Pons (tissue), 1 donor: ENCODE measurements at regions not wholly inside any gene's neighbourhood (a gene's known extent, or its start where the extent isn't known, plus 50 kb on each side); places are given as distances from the start of the nearest gene placed in this dataset.
A peak's percentile ranks its signal among the peaks of the same experiment; 100 is the strongest.
"Not testable (repeated sequence)": the region's sequence is repeated elsewhere in the genome, so short reads cannot be mapped to it uniquely, and the experiment has no call there.

ENCODE experiments used
- DNase-seq: peaks from one replicate; pipeline ENCODE4 v3.0.0-alpha.2; 2016; ENCODE audit warnings: low spot score

DNA sequence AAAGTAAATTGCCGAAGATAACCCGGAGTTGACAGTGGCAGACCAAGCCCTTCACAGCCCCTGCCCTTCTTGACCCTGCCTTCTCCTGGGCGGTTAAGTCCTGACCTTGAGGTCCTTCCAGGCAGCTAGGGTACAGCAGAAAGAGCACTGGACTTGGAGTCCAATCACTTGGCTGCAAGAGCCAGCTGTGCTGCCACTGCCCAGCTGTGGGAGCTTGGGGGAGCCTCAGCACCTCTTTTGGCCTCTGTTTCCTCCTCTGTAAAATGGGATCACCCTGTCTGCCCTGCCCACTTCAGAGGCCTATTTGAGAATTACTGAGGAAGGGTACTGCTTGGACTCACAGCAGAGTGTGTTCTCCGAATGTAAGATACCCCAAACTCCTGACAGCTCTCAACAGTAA lies 66.2 kb upstream of the SMAD6 start:
- no peak for DNase-seq

DNA sequence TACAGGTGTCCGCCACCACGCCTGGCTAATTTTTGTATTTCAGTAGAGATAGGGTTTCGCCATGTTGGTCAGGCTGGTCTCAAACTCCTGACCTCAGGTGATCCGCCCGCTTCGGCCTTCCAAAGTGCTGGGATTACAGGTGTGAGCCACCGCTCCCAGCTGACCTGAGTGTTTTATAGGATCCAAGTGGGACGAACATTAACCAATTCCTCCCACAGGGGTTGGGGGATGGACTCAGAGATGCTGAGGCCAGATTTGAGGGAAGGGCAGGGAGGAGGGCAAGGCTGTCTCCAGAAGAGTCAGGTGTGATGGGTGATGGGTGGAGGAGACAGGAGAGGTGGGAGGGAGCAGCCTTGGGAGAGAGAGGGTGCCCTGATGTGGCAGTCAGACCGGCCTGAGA lies 65.0 kb upstream of the SMAD6 start:
- DNase-seq: not testable (repeated sequence)

DNA sequence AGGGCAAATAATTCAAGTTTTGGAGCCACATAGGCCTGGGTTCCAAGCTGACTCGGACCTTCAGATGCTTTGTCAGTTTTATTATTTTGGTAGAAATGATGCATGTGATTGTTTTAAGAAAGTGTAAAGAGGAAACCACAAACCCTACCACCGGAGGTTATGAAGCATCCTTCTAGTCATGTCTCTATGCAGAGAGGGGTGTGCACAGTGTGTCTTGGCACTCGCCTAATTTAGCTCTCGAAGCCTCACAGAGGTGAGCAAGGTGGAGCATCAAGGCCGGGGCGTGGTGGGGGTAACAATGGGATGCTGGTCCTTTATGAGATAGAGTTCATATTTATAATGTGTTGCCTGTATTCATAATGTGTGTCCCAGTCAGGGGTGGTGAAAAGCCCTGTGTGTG lies 63.7 kb upstream of the SMAD6 start:
- DNase-seq: no peak

DNA sequence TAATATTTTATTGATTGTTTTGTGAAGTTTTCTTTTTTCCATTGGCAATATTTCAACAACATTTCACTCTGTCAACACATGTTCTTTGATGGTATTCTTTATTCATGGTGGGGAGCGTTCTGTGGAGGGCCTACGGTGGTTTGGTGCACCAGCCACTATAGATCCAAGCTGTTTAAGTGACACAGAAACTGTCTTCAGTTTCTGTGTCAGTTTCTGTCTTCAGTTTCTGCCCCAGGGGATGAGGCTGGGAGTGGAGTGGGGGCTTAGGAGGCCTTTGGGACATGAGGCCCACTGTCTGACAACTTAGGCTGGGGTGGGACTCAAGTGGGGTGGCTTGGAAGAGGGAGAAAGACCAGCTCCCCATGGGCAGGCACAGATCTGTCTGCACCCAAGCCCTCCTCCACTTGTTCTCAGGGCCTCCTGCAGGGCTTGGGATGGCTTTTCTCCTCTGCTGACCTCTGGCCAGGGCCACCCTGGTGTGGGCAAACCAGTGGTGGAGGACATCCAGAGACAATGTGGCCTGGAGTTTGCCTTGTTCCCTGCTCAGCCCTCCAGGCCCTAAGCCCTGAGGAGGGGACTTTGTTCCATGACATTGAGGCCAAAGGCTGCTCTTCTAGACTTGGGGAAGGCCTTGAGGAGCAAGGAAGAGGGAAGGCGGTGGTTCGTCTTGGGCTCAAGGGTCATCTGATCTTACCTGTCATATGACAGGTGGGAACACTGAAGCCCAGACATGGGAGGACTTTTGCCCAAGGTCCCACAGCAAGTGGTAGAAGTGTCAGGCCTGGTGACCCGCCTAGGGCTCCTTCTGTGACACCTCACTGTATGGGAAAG lies 60.3 kb upstream of the SMAD6 start:
- no peak for DNase-seq

DNA sequence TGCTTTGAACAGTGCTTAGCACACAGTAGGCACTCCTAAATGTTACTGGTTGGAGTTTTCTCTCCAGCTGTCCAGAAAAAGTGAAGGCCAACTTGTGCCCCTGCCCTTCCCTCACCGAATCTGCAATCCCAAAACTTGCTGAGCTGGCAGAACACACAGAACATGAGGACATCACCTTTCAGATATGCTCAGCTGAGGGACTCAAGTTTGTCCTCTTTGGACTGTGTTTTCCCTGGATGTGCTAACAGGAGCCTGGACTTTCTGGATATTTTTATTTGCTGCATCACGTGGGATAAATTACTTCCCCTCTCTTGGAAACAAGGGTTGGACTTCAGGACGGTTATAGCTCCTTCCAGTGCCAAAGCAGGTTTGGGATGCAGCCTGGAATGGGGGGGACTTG lies 59.5 kb upstream of the SMAD6 start:
- no peak for DNase-seq

DNA sequence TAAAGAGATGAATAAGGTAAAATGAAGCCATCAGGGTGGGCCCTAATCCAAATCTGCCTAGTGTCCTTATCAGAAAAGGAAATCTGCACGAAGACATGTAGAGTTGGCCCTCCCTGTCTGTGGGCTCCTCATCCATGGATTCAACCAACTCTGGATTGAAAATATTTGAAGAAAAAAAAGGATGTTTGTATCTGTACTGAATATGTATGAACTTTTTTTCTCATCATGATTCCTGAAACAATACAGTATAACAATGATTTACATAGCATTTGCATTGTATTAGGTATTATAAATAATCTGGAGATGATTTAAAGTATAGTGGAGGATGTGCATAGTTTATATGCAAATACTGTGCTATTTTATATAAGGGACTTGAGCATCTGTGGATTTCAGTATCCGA lies 59.0 kb upstream of the SMAD6 start:
- no peak for DNase-seq

DNA sequence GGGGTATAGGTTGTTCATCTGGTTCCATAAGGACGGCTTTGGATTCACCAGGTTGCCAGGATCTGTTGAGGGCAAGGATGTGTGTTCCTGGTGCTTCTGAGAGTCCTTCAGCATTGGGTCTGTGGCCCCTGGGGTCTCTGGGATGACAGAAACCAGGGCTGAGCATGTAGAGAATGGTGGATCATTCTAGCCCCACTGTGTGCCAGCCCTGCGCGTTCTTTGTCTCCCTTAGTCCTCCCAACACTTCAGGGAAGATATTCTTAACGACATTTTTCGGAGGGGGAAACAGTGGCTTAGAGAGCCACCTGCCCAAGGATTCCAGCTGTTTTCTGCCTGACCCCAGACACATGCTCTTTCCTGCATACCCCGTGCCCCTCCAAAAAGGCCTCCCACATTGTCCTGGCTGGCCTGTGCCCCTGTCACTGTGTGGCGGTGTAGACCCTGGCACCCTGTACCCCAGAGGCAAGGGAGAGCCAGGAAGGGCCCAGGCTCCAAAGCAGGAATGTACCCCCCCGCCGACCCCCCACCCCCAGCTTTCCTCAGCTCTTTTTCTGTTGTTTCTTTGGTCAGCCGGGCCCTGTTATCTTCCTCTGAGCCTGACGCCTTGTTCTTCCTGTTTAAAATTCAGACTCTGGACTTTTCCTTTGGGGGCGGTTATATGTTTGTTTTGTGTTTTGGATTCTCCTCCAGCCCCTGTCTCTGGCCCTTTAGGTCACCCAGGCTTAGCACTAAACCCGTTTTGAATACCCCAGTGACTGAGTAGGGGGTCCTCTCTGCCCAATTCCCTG lies 57.8 kb upstream of the SMAD6 start:
- DNase-seq: no peak

DNA sequence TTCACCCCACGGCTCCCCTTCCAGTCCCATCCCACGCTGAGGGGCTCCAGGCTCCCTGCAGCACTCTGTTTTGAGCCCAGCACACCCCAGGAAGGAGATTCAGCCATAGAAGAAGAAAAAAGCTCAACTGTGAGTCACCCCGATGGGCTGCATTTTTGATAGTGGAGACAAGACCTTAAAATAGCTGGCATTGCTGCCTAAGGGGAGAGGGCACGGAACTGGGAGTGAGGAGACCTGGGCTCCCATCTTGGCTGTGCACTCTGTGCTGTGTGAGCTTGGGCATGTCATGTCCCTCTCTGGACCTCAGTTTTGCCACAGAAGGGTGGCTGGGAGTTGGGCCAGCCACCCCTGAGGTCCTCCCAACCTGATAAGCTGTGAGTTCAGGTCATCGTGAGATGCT lies 57.2 kb upstream of the SMAD6 start:
- no peak for DNase-seq

DNA sequence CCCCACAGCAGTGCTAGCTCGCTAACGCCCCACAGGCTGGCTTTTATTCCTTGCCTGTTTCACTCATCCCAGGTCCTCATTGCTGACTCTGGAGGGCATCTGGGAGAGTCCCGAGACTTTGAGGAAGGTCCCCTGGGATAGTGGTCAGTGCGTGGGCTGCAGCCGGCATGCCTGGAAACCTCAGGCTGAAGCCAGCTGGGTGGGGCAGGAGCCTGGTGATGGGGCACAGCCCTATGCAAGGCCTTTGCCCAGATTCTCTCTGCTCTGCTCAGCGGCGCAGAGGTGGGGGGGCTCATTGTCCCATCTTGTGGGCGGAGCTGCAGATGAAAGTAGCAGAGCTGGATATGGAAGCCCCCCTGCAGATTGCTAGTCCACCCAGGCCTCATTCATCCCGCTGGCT lies 55.7 kb upstream of the SMAD6 start:
- no peak for DNase-seq

DNA sequence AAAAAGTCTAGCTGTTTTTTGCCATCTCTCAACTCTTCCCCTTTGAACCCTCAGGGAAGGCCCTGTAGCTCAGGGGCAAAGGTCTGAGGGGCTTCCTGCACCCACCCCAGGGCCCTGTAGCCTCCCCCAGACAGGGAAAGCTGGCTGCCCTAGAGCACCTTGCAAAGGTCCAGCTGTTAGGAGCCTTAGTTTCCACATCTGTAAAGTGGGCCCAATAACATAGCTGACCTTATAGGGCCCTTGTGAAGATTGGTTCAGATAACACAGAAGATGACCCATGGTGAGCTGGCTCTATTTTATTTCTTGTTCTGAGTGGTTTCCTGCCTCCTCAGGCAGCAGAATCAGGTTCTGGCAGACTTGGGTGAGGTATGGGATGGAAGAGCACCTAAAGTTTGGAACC lies 55.2 kb upstream of the SMAD6 start:
- no peak for DNase-seq

DNA sequence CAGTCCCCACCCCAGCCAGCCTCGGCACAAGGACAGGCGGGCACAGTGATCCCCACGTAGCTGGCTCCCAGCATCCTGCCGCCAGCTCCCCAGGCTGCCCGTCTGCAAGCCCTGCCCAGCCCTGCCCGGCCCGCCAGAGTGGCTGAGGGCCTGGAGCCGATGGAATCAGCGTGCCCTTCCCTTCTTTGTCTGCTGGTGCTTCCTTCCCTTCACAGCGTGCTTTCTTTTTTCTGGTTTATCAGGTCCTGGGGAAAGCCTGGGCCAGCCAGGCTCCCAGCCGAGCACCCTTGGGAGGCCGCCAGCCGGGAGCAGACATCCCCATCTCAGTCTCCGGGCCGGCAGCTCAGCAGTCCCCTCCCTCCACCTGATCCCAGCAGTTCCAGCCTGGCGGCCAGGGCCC lies 54.7 kb upstream of the SMAD6 start:
- DNase-seq: no peak

DNA sequence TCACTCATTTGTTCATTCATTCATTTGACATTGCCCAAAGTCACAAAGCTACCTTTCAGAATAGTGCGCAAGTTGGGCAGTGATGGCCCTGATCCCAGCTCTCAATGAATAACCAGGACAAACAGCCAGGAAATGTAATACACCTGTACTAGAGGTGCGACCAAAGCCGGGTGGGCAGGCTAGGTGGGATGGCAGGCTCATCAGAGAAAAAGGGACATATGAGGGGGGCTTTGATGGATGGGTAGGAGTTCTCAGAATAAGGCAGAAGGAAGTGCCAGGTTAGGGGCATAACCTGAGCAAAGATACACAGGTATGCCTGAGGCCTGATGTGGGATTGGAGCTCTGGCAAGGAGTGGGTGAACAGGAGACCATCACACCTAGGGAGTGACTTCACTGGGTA lies 53.4 kb upstream of the SMAD6 start:
- no peak for DNase-seq

DNA sequence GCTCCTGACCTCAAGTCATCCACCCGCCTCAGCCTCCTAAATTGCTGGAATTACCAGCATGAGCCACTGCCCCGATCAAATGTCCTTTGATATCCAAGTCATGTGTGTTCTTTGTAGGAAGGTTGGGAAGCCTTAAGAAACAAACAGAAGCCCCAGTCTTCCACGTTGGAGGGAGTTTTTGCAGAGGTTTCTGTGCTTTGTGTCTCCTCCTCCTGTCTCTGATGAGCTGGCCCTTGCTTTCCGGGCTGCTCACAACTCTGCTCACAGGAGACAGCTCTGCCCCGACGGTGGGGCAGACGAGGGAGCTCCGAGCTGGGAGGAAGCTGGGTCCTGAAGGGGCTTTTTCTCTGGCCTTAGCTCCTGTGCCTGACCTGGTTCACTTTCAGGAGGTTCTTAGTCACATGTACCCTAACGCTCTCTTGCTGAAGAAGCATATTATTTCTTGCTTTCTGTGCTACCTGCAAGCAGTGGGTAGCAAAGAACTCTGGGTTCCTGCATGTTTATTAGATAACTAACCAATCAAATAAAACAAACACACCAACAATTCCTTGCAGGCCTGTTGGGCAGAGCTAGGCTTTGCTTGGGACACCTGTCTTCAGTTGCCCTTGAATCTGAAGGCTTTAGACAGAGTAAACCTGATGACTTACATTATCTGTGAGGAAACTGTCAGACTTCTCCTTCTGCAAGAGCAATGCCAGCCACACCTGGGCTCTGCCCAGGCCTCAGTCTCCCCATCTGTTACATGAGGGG lies 52.6 kb upstream of the SMAD6 start:
- no peak for DNase-seq

DNA sequence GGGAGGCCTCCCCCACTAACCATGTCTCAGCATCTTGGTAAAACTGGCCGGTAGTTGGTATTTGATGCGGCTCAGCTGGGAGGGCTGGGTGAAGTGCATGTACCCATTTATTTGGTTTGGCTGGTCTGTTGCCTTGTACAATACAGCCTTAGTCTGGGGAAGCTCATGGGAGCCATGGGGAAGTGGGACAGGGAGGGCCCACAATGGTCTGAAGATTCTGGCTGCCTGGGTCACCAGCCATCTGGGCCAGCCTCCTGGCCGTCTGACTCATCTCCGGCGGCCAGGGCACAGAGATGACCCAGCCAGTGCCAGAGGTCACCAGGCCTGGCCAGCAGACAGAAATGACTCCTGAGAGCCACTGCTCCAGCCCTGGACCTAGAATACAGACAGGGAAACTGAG lies 51.6 kb upstream of the SMAD6 start:
- DNase-seq: peak; percentile 3

DNA sequence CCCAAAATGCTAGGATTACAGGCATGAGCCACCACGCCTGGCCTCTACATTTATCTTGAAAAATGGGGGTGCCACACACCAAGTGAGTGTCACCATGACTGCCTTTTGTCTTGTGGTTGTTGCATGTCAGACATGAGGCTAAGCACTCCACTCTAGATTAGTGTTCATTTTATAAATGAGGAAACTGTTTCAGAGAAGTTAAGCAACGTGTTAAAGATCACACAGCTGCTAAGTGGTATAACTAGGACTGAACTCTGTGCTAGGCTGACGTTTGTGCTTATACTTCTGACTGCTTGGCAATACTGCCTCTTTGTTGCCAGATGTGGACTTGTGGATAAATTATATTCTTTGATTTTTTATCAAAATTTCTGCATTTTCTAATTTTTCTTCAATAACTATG lies 50.8 kb upstream of the SMAD6 start:
- no peak for DNase-seq

DNA sequence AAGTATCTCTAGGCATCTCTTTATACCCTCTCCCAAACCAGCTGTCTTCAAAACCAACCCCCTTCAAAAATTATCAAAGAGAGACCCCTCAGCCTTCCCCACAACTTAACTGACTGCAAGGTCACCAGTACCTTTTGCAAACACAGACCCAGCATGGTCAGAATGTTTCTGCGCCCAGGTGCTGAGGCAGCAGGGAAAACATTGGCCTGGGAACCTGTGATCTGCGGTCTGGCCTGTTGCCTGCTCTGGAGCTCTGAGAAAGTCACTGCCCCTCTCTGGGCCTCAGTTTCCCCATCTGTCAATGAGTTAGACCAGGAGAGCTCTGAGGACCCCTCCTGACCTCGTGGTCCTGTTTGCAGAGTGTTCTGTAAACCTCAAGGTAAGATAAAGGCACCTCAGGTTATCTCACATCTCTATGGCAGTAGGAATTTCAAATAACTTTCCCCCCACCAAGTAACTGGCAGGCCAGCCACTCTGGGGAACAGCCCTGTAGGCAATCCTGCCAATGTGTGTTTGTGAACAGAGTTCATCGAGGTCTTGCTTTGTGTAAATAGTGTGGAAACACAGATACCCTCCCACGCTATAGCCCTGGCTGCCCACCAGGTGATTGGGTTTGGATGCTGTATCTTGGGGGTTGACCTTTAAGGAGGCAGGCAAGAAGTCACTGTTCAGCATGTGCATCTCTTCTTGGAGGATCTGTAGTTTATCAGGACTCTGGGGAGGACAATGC lies 50.0 kb upstream of the SMAD6 start:
- DNase-seq: no peak
